Superior temporal gyrus (tissue), 1 donor: ENCODE measurements at regions not wholly inside any gene's neighbourhood (a gene's known extent, or its start where the extent isn't known, plus 50 kb on each side); places are given as distances from the start of the nearest gene placed in this dataset.
"Not testable (repeated sequence)": the region's sequence is repeated elsewhere in the genome, so short reads cannot be mapped to it uniquely, and the experiment has no call there.

Source experiments
- DNase-seq: peaks from one replicate; pipeline ENCODE4 v3.0.0-alpha.2; 2016; ENCODE audit errors: extremely low spot score

- DNase-seq, result no peak
Observed at GRCh38 chr13:47892374-47892773, 108.7 kb downstream of the SUCLA2 start.

GRCh38 chr13:47890146-47890814, 110.8 kb downstream of the SUCLA2 start:
- DNase-seq, result no peak

- DNase-seq, result no peak
Observed at GRCh38 chr13:47886314-47886713, 114.8 kb downstream of the SUCLA2 start.

GRCh38 chr13:47875201-47875600, 125.9 kb downstream of the SUCLA2 start:
- no peak for DNase-seq

GRCh38 chr13:47873987-47874386, 127.1 kb downstream of the SUCLA2 start:
- DNase-seq, result not testable (repeated sequence)

GRCh38 chr13:47873319-47873718, 127.8 kb downstream of the SUCLA2 start:
- DNase-seq, result not testable (repeated sequence)

- no peak for DNase-seq
Observed at GRCh38 chr13:47869776-47870175, 131.3 kb downstream of the SUCLA2 start.

- DNase-seq, result no peak
Observed at GRCh38 chr13:47865883-47866282, 135.2 kb downstream of the SUCLA2 start.

GRCh38 chr13:47862841-47863240, 138.2 kb downstream of the SUCLA2 start:
- DNase-seq, result no peak

- no peak for DNase-seq
Observed at GRCh38 chr13:47859165-47859564, 141.9 kb downstream of the SUCLA2 start.

GRCh38 chr13:47858042-47859025, 142.7 kb downstream of the SUCLA2 start:
- DNase-seq, result no peak

GRCh38 chr13:47853236-47853635, 147.8 kb downstream of the SUCLA2 start:
- no peak for DNase-seq

GRCh38 chr13:47846886-47847285, 154.2 kb downstream of the SUCLA2 start:
- no peak for DNase-seq

GRCh38 chr13:47845981-47846380, 155.1 kb downstream of the SUCLA2 start:
- DNase-seq, result no peak

- no peak for DNase-seq
Observed at GRCh38 chr13:47843005-47843404, 158.1 kb downstream of the SUCLA2 start.

GRCh38 chr13:47841151-47841550, 159.9 kb downstream of the SUCLA2 start:
- DNase-seq, result peak; percentile 61

GRCh38 chr13:47837906-47838305, 163.2 kb downstream of the SUCLA2 start:
- no peak for DNase-seq

- DNase-seq, result no peak
Observed at GRCh38 chr13:47837104-47837880, 163.8 kb downstream of the SUCLA2 start.

- DNase-seq, result peak; percentile 26
Observed at GRCh38 chr13:47835470-47836228, 165.4 kb downstream of the SUCLA2 start.

- no peak for DNase-seq
Observed at GRCh38 chr13:47832458-47832972, 168.6 kb downstream of the SUCLA2 start.

- DNase-seq, result no peak
Observed at GRCh38 chr13:47831265-47831664, 169.8 kb downstream of the SUCLA2 start.
